HG02884 (cell line): ENCODE measurements at regions not wholly inside any gene's neighbourhood (a gene's known extent, or its start where the extent isn't known, plus 50 kb on each side); places are given as distances from the start of the nearest gene placed in this dataset.
"Not testable (repeated sequence)": the region's sequence is repeated elsewhere in the genome, so short reads cannot be mapped to it uniquely, and the experiment has no call there.

Experiments used
- ATAC-seq: cut with Tn5 transposase; IDR thresholded peaks from one replicate; pipeline ENCODE4 v1.9.1; 2021; ENCODE audit warnings: mild to moderate bottlenecking, moderate library complexity; ENCODE audit not compliant: unreplicated experiment

DNA sequence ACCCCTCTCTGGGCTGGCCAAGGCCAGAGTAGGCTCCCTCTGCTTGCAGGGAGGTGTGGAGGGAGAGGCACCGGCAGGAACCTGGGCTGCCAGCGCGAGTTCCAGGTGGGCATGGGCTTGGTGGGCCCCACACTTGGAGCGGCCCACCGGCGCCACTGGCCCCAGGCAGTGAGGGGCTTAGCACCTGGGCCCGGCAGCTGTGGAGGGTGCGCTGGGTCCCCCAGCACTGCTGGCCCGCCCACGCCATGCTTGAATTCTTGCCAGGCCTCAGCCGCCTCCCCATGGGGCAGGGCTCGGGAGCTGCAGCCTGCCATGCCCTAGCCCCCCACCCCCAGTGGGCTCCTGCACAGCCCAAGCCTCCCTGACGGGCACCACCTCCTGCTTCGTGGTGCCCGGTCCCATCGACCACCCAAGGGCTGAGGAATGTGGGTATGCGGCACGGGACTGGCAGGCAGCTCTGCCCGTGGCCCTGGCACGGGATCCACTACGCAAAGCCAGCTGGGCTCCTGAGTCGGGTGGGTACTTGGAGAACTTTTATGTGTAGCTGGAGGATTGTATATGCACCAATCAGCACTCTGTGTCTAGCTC lies 1648.0 kb downstream of the OLFM4 start:
- ATAC-seq: no peak

- ATAC-seq: no peak
Observed at GRCh38 chr13:54682184-54682583, 1653.6 kb downstream of the OLFM4 start.

DNA sequence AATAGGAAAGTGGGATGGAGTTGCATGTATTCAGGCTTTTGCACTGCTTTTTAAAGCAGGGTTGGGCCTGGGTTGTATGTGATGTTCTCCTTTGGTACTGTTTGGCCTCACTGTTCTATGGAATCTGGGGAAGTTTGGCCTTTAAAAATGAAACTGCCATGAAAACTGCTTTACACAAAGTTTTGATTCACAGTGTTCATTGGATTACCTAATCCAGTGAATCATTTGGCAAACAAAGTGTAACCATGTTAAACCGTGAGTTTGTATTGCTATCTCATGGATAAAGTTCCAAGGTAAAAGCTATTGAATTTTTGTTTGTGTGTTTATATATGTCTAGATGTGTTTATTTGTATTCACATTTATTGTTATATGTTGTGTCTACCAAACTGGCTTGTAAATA lies 1658.6 kb downstream of the OLFM4 start:
- no peak for ATAC-seq

- ATAC-seq: no peak
Observed at GRCh38 chr13:54699831-54700230, 1671.2 kb downstream of the OLFM4 start.

DNA sequence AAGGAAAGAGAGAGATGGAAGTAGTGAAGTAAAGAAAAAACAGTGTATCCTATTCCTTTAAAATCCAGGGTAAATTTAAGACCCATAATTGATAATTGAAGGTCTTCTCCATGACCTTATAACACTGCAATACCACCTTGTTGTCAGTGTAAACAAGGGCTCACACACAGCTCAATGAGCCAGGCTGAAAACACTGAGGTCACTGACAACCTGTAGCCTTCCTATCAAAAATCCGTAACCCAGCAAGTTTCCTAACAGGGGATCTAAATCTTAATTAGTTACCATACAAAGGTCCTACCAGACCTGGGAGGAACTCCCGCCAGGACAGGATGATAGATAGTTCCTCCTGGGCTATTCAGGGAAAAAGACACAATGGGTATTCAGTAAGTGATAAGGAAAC lies 1677.1 kb downstream of the OLFM4 start:
- ATAC-seq: no peak

- no peak for ATAC-seq
Observed at GRCh38 chr13:54706336-54706735, 1677.7 kb downstream of the OLFM4 start.

- no peak for ATAC-seq
Observed at GRCh38 chr13:54709546-54709945, 1680.9 kb downstream of the OLFM4 start.

DNA sequence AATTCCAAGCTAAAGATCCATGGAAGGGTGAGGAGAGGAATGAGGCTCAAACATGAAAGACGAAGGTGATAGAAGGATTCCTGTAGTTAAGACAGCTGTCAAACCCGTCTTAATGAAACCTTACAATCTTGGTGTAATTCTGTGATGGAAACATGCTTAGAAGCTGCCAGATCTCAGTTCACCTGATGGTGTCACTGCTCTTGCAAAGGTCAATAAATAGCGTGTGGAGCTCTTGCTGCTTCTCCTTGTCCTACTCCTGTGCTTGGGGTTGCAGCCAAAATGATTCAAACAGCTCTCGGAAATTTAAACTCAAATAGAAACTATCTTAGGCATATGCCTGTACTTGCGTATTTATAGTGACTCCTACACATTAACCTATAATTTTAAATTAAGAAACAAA lies 1705.0 kb downstream of the OLFM4 start:
- ATAC-seq: no peak

- not testable (repeated sequence) for ATAC-seq
Observed at GRCh38 chr13:54737211-54737610, 1708.6 kb downstream of the OLFM4 start.

DNA sequence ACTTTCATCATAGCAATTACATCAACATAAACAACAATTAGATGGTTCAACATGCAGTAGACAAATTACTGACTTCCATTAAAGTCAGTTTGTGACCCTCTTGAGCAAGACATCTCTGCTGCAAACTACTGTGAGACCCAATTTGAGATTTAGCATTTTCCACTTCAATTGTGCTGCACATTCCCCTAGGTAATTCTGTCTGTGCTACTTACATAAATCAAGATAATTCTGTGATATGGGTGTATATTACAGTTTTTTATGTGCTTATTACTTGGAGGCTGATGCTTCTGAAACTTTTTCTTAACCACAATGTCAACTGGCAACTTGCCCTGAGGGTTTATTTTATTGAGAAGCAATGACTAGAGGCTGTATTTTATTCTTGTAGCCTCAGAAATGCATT lies 1714.4 kb downstream of the OLFM4 start:
- ATAC-seq: no peak

- no peak for ATAC-seq
Observed at GRCh38 chr13:54744747-54745146, 1716.1 kb downstream of the OLFM4 start.

GRCh38 chr13:54750521-54750920 lies 1721.9 kb downstream of the OLFM4 start:
- no peak for ATAC-seq

GRCh38 chr13:54758795-54759194 lies 1730.2 kb downstream of the OLFM4 start:
- ATAC-seq: no peak

GRCh38 chr13:54768214-54768613 lies 1739.6 kb downstream of the OLFM4 start:
- ATAC-seq: no peak

- ATAC-seq: no peak
Observed at GRCh38 chr13:54775501-54776191, 1747.0 kb downstream of the OLFM4 start.

GRCh38 chr13:54787754-54788153 lies 1759.1 kb downstream of the OLFM4 start:
- ATAC-seq: no peak

GRCh38 chr13:54799621-54800226 lies 1771.1 kb downstream of the OLFM4 start:
- ATAC-seq: no peak

DNA sequence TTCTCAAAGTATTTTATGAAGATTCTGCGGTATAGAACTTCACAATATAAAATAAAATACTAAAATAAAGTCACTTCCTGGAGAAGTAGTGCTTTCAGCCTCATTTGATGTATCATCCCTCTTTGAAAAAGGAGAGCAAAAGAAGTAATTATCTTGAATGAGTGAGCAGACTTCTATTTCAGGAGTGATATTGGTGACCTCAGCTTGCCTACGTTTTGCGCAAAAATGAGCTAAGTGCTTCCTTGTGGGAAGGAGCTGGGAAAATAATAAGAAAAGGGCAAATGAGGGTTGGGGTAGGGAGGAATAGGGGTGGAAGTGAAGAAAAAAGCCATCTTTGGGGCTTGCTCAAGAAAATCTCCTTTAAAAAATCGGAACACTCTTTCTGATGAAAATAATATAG lies 1773.6 kb downstream of the OLFM4 start:
- ATAC-seq: no peak

DNA sequence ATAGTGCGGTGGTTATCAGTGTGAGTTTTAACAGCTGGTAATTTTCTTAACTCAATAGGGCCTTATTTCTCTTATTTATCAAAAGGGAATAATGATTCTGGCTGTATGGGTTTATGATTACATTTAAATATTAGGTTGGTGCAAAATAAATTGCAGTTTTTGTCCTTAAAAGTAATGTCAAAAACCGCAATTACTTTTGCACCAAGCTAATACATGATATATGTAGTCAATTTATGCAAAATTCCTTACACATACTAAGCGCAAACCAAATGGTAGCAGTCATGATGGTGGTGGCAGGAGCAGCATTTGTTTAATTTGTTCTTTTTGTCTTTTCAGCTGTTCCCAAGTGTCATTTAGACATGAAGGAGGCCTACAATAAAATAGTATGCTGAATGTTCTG lies 1777.1 kb downstream of the OLFM4 start:
- no peak for ATAC-seq

GRCh38 chr13:54821938-54822470 lies 1793.4 kb downstream of the OLFM4 start:
- not testable (repeated sequence) for ATAC-seq

DNA sequence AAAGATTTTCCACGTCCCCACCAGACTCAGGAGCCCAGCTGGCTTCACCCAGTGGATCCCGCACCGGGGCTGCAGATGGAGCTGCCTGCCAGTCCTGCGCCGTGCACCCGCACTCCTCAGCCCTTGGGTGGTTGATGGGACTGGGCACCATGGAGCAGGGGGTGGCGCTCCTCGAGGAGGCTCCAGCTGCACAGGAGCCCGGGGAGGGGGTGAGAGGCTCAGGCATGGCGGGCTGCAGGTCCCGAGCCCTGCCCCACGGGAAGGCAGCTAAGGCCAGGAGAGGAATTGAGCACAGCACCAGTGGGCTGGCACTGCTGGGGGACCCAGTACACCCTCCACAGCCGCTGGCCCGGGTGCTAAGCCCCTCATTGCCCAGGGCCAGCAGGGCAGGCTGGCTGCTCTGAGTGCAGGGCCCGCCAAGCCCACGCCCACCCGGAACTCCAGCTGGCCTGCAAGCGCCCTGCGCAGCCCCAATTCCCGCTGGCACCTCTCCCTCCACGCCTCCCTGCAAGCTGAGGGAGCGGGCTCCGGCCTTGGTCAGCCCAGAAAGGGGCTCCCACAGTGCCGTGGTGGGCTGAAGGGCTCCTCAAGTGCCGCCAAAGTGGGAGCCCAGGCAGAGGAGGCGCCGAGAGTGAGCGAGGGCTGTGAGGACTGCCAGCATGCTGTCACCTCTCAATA lies 1800.9 kb downstream of the OLFM4 start:
- not testable (repeated sequence) for ATAC-seq

- no peak for ATAC-seq
Observed at GRCh38 chr13:54836273-54836672, 1807.7 kb downstream of the OLFM4 start.
